Embryonic facial prominence (tissue), 1 donor: ENCODE measurements at regions not wholly inside any gene's neighbourhood (a gene's known extent, or its start where the extent isn't known, plus 50 kb on each side); places are given as distances from the start of the nearest gene placed in this dataset.
"Not testable (repeated sequence)": the region's sequence is repeated elsewhere in the genome, so short reads cannot be mapped to it uniquely, and the experiment has no call there.

Experiments used
- DNase-seq: peaks from one replicate; pipeline ENCODE4 v3.0.0-alpha.2; 2016; ENCODE audit errors: extremely low spot score

GRCh38 chr3:82410366-82410765 lies 648.9 kb upstream of the GBE1 start:
- no peak for DNase-seq

GRCh38 chr3:82409842-82410241 lies 648.4 kb upstream of the GBE1 start:
- DNase-seq: no peak

- DNase-seq: no peak
Measured at GRCh38 chr3:82392203-82392775, 630.8 kb upstream of the GBE1 start.

GRCh38 chr3:82390868-82391267 lies 629.4 kb upstream of the GBE1 start:
- DNase-seq: no peak

GRCh38 chr3:82386647-82387046 lies 625.2 kb upstream of the GBE1 start:
- no peak for DNase-seq

- no peak for DNase-seq
Measured at GRCh38 chr3:82384181-82384580, 622.7 kb upstream of the GBE1 start.

GRCh38 chr3:82382831-82383230 lies 621.4 kb upstream of the GBE1 start:
- no peak for DNase-seq

GRCh38 chr3:82378392-82378791 lies 616.9 kb upstream of the GBE1 start:
- no peak for DNase-seq

GRCh38 chr3:82376883-82377282 lies 615.4 kb upstream of the GBE1 start:
- DNase-seq: no peak

GRCh38 chr3:82373833-82374232 lies 612.4 kb upstream of the GBE1 start:
- not testable (repeated sequence) for DNase-seq

- no peak for DNase-seq
Measured at GRCh38 chr3:82364827-82365226, 603.4 kb upstream of the GBE1 start.

- no peak for DNase-seq
Measured at GRCh38 chr3:82363131-82363530, 601.7 kb upstream of the GBE1 start.

- no peak for DNase-seq
Measured at GRCh38 chr3:82355228-82355627, 593.8 kb upstream of the GBE1 start.

GRCh38 chr3:82354228-82354627 lies 592.8 kb upstream of the GBE1 start:
- no peak for DNase-seq

- DNase-seq: no peak
Measured at GRCh38 chr3:82353306-82354171, 592.1 kb upstream of the GBE1 start.

- no peak for DNase-seq
Measured at GRCh38 chr3:82347585-82347984, 586.1 kb upstream of the GBE1 start.

- no peak for DNase-seq
Measured at GRCh38 chr3:82342521-82342920, 581.1 kb upstream of the GBE1 start.

GRCh38 chr3:82329300-82329699 lies 567.9 kb upstream of the GBE1 start:
- DNase-seq: no peak

- DNase-seq: no peak
Measured at GRCh38 chr3:82311901-82312300, 550.5 kb upstream of the GBE1 start.

GRCh38 chr3:82308755-82309154 lies 547.3 kb upstream of the GBE1 start:
- DNase-seq: no peak

- DNase-seq: no peak
Measured at GRCh38 chr3:82306189-82306588, 544.7 kb upstream of the GBE1 start.

GRCh38 chr3:82294609-82295008 lies 533.2 kb upstream of the GBE1 start:
- DNase-seq: no peak

GRCh38 chr3:82293867-82294266 lies 532.4 kb upstream of the GBE1 start:
- DNase-seq: no peak

GRCh38 chr3:82293435-82293834 lies 532.0 kb upstream of the GBE1 start:
- DNase-seq: no peak
